ENCODE measurements at regions not wholly inside any gene's neighbourhood (a gene's known extent, or its start where the extent isn't known, plus 50 kb on each side); places are given as distances from the start of the nearest gene placed in this dataset.
"Not testable (repeated sequence)": the region's sequence is repeated elsewhere in the genome, so short reads cannot be mapped to it uniquely, and the experiment has no call there.

GRCh38 chr1:83058327-83058726 lies 940.6 kb downstream of the TTLL7 start:
- DNase-seq = no peak
- in situ Hi-C loops (cut with MboI; ENCODE audit: low pct_ligation_motif_present in 1 of 4, low pct_unique_long_range_greater_than_20kb in 1 of 4, low sequenced_read_pairs in 3 of 4) (no loop called here), intact Hi-C loops (cut with DNase I; ENCODE audit: low total_unique reads) (no loop called here)
- TF ChIP-seq EP300 (IDR thresholded peaks at IDR 0.05; ENCODE audit: low read depth) (no peak), POLR2A (IDR thresholded peaks at IDR 0.05) (no peak), CTCF (IDR thresholded peaks at IDR 0.05) (no peak), POLR2AphosphoS5 (IDR thresholded peaks at IDR 0.05) (no peak)
- Histone ChIP-seq H3K27ac (no peak overlapping the region), H3K4me1 (no peaks in the 10 kb centered on the region), H3K4me3 (no peak overlapping the region), H3K36me3 (no peaks in the 10 kb centered on the region), H3K9me3 (no peaks in the 10 kb centered on the region), H3K27me3 (no peaks in the 10 kb centered on the region)

- Histone ChIP-seq H3K9me3 (no peaks in the 10 kb centered on the region), H3K27ac (no peak overlapping the region), H3K4me1 (no peaks in the 10 kb centered on the region), H3K27me3 (no peaks in the 10 kb centered on the region), H3K36me3 (no peaks in the 10 kb centered on the region), H3K4me3 (no peak overlapping the region)
- in situ Hi-C loops (cut with MboI; ENCODE audit: low pct_ligation_motif_present in 1 of 4, low pct_unique_long_range_greater_than_20kb in 1 of 4, low sequenced_read_pairs in 3 of 4) (no loop called here), intact Hi-C loops (cut with DNase I; ENCODE audit: low total_unique reads) (no loop called here)
- TF ChIP-seq POLR2A (IDR thresholded peaks at IDR 0.05) (no peak), POLR2AphosphoS5 (IDR thresholded peaks at IDR 0.05) (no peak), EP300 (IDR thresholded peaks at IDR 0.05; ENCODE audit: low read depth) (no peak), CTCF (IDR thresholded peaks at IDR 0.05) (no peak)
- DNase-seq = no peak
- 46 to 50% methylated on average over 2 of the region's 2 CpGs for WGBS, 2 donors (ENCODE audit: low coverage in 1 of 2)
Observed at GRCh38 chr1:83055391-83056170, 943.4 kb downstream of the TTLL7 start.

GRCh38 chr1:83053446-83053845 lies 945.5 kb downstream of the TTLL7 start:
- no peaks in the 10 kb centered on the region for H3K9me3 ChIP-seq
- no peak overlapping the region for H3K27ac ChIP-seq
- 62 to 75% methylated on average over 4 of the region's 4 CpGs for WGBS, 2 donors (ENCODE audit: low coverage in 1 of 2)
- H3K36me3 ChIP-seq = no peaks in the 10 kb centered on the region
- H3K27me3 ChIP-seq = no peaks in the 10 kb centered on the region
- intact Hi-C loops (cut with DNase I; ENCODE audit: low total_unique reads) = no loop called here
- no peaks in the 10 kb centered on the region for H3K4me1 ChIP-seq
- in situ Hi-C loops (cut with MboI; ENCODE audit: low pct_ligation_motif_present in 1 of 4, low pct_unique_long_range_greater_than_20kb in 1 of 4, low sequenced_read_pairs in 3 of 4) = no loop called here
- TF ChIP-seq POLR2A (IDR thresholded peaks at IDR 0.05) = no peak
- no peak for TF ChIP-seq EP300 (IDR thresholded peaks at IDR 0.05; ENCODE audit: low read depth)
- no peak for TF ChIP-seq POLR2AphosphoS5 (IDR thresholded peaks at IDR 0.05)
- TF ChIP-seq CTCF (IDR thresholded peaks at IDR 0.05) = no peak
- DNase-seq = no peak
- no peak overlapping the region for H3K4me3 ChIP-seq

- in situ Hi-C loops (cut with MboI; ENCODE audit: low pct_ligation_motif_present in 1 of 4, low pct_unique_long_range_greater_than_20kb in 1 of 4, low sequenced_read_pairs in 3 of 4) = no loop called here
- no peaks in the 10 kb centered on the region for H3K4me1 ChIP-seq
- TF ChIP-seq POLR2A (IDR thresholded peaks at IDR 0.05) = no peak
- TF ChIP-seq POLR2AphosphoS5 (IDR thresholded peaks at IDR 0.05) = no peak
- no peak for TF ChIP-seq EP300 (IDR thresholded peaks at IDR 0.05; ENCODE audit: low read depth)
- no peak for TF ChIP-seq CTCF (IDR thresholded peaks at IDR 0.05)
Observed at GRCh38 chr1:83052865-83053264, 946.1 kb downstream of the TTLL7 start.

GRCh38 chr1:83051053-83051452 lies 947.9 kb downstream of the TTLL7 start:
- H3K36me3 ChIP-seq; DNase-seq; H3K4me1 ChIP-seq; H3K27ac ChIP-seq; in situ Hi-C loops (cut with MboI; ENCODE audit: low pct_ligation_motif_present in 1 of 4, low pct_unique_long_range_greater_than_20kb in 1 of 4, low sequenced_read_pairs in 3 of 4); H3K4me3 ChIP-seq; H3K9me3 ChIP-seq; intact Hi-C loops (cut with DNase I; ENCODE audit: low total_unique reads); H3K27me3 ChIP-seq: not testable (repeated sequence)
- 74% methylated on average over 3 of the region's 3 CpGs; no CpG with 5 or more reads in 1 of the 2 donors for WGBS, 2 donors (ENCODE audit: low coverage in 1 of 2)

More at GRCh38 chr1:83052865-83053264, 946.1 kb downstream of the TTLL7 start:
- intact Hi-C loops (cut with DNase I; ENCODE audit: low total_unique reads) = no loop called here
- H3K27ac ChIP-seq = no peak overlapping the region
- no peak for DNase-seq
- no peaks in the 10 kb centered on the region for H3K9me3 ChIP-seq
- no peaks in the 10 kb centered on the region for H3K36me3 ChIP-seq
- no peak overlapping the region for H3K4me3 ChIP-seq
- no peaks in the 10 kb centered on the region for H3K27me3 ChIP-seq
